ENCODE measurements at regions not wholly inside any gene's neighbourhood (a gene's known extent, or its start where the extent isn't known, plus 50 kb on each side); places are given as distances from the start of the nearest gene placed in this dataset.

DNA sequence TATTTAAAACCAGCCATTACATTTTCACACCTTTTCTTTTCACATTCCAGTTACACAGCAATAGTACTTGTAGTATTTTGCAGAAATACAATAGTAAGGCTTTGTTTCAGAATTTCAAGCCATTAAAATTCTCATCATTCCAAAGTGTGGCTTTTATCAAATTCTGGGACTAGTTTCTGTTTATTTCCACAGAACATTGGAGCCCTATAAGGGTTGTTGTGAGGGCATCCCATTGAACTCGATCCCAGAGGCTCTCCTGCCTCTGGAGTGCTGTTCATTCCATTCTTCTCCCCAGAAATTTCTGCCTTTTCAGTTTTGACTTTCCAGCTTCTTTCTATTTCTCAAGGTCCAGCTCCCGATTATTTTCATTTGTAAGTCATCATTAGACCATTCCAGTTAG, 645.5 kb downstream of the ADGRL2 start:
- H3K4me3 Mint-ChIP-seq = no peak overlapping the region
- H3K36me3 Mint-ChIP-seq = no peaks in the 10 kb centered on the region
- DNase-seq (ENCODE audit: low spot score) (no peak), ATAC-seq (no peak)
- ChIA-PET CTCF (no interaction called here), POLR2A (no interaction called here)
- H3K4me1 Mint-ChIP-seq = peaks cover 6% of the 10 kb centered on the region; the same call in 1 of the 2 replicates
- no peak for TF ChIP-seq SP1 (CRISPR knock-in tag; conservative IDR thresholded peaks at IDR 0.05)
- TF ChIP-seq ZNF263 (CRISPR knock-in tag; IDR thresholded peaks at IDR 0.05; ENCODE audit: low read depth) = no peak
- TF ChIP-seq ZNF281 (CRISPR knock-in tag; IDR thresholded peaks at IDR 0.05) = no peak
- TF ChIP-seq, protein P1, sequence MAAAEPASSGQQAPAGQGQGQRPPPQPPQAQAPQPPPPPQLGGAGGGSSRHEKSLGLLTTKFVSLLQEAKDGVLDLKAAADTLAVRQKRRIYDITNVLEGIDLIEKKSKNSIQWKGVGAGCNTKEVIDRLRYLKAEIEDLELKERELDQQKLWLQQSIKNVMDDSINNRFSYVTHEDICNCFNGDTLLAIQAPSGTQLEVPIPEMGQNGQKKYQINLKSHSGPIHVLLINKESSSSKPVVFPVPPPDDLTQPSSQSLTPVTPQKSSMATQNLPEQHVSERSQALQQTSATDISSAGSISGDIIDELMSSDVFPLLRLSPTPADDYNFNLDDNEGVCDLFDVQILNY (CRISPR knock-in tag; IDR thresholded peaks at IDR 0.05) = no peak
- TF ChIP-seq, protein P2, sequence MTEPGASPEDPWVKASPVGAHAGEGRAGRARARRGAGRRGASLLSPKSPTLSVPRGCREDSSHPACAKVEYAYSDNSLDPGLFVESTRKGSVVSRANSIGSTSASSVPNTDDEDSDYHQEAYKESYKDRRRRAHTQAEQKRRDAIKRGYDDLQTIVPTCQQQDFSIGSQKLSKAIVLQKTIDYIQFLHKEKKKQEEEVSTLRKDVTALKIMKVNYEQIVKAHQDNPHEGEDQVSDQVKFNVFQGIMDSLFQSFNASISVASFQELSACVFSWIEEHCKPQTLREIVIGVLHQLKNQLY (CRISPR knock-in tag; IDR thresholded peaks at IDR 0.05) = no peak
- TF ChIP-seq ESRRA (CRISPR knock-in tag; IDR thresholded peaks at IDR 0.05; ENCODE audit: borderline replicate concordance) = no peak
- no peak for TF ChIP-seq CBFB (CRISPR knock-in tag; IDR thresholded peaks at IDR 0.05; ENCODE audit: low read depth)
- TF ChIP-seq PRDM15 (CRISPR knock-in tag; IDR thresholded peaks at IDR 0.05) = no peak
- no peak for TF ChIP-seq ERG (CRISPR knock-in tag; IDR thresholded peaks at IDR 0.05)
- TF ChIP-seq, protein P3, sequence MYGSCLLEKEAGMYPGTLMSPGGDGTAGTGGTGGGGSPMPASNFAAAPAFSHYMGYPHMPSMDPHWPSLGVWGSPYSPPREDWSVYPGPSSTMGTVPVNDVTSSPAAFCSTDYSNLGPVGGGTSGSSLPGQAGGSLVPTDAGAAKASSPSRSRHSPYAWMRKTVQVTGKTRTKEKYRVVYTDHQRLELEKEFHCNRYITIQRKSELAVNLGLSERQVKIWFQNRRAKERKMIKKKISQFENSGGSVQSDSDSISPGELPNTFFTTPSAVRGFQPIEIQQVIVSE (CRISPR knock-in tag; IDR thresholded peaks at IDR 0.05; ENCODE audit: borderline replicate concordance) = no peak
- TF ChIP-seq, protein P4, sequence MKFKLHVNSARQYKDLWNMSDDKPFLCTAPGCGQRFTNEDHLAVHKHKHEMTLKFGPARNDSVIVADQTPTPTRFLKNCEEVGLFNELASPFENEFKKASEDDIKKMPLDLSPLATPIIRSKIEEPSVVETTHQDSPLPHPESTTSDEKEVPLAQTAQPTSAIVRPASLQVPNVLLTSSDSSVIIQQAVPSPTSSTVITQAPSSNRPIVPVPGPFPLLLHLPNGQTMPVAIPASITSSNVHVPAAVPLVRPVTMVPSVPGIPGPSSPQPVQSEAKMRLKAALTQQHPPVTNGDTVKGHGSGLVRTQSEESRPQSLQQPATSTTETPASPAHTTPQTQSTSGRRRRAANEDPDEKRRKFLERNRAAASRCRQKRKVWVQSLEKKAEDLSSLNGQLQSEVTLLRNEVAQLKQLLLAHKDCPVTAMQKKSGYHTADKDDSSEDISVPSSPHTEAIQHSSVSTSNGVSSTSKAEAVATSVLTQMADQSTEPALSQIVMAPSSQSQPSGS (CRISPR knock-in tag; IDR thresholded peaks at IDR 0.05; ENCODE audit: borderline replicate concordance, low read depth) = no peak
- TF ChIP-seq E2F4 (CRISPR knock-in tag; IDR thresholded peaks at IDR 0.05; ENCODE audit: borderline replicate concordance, low read depth) = no peak
- H3K27ac Mint-ChIP-seq = no peak overlapping the region
- H3K27me3 Mint-ChIP-seq (ENCODE audit: low read depth) = no peaks in the 10 kb centered on the region
- H3K9me3 Mint-ChIP-seq = peaks cover 3% of the 10 kb centered on the region; the same call in 1 of the 2 replicates
